ENCODE measurements at regions not wholly inside any gene's neighbourhood (a gene's known extent, or its start where the extent isn't known, plus 50 kb on each side); places are given as distances from the start of the nearest gene placed in this dataset.

GRCh38 chr9:13352451-13352979 is 73.0 kb upstream of the MPDZ start:
- TF ChIP-seq, protein P1, sequence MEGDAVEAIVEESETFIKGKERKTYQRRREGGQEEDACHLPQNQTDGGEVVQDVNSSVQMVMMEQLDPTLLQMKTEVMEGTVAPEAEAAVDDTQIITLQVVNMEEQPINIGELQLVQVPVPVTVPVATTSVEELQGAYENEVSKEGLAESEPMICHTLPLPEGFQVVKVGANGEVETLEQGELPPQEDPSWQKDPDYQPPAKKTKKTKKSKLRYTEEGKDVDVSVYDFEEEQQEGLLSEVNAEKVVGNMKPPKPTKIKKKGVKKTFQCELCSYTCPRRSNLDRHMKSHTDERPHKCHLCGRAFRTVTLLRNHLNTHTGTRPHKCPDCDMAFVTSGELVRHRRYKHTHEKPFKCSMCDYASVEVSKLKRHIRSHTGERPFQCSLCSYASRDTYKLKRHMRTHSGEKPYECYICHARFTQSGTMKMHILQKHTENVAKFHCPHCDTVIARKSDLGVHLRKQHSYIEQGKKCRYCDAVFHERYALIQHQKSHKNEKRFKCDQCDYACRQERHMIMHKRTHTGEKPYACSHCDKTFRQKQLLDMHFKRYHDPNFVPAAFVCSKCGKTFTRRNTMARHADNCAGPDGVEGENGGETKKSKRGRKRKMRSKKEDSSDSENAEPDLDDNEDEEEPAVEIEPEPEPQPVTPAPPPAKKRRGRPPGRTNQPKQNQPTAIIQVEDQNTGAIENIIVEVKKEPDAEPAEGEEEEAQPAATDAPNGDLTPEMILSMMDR (IDR thresholded peaks at IDR 0.05; ENCODE audit: control insufficient read depth, extremely low read depth, insufficient read depth) = no peak
- no peak overlapping the region for H3K4me3 ChIP-seq (ENCODE audit: low read depth, low read length)
- no peak for DNase-seq (ENCODE audit: low read depth)

GRCh38 chr9:13351778-13352386 is 72.4 kb upstream of the MPDZ start:
- H3K4me3 ChIP-seq (ENCODE audit: low read depth, low read length) = no peak overlapping the region
- DNase-seq (ENCODE audit: low read depth) = peak; percentile 66
- TF ChIP-seq, protein P1 (IDR thresholded peaks at IDR 0.05; ENCODE audit: control insufficient read depth, extremely low read depth, insufficient read depth) = peak; percentile 70

DNA sequence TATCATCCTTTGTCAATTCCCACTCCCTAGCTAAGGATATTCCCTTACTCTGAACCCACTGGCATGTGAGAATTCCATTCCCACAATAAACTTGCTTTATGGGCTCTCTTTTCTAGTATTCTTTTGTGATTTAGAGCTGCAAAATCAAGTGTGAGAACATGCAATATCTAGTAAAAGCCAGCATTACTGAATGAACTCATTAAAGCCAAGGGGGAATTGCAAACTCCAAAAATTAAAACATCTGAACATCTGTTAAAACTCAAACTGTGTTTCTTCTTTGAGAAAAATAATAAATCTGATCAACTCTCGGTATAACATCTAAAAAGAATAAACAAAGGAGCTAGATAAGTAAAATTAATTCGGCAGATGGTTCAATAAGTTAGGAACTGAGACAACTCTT is 53.1 kb upstream of the MPDZ start:
- TF ChIP-seq, protein P1 (IDR thresholded peaks at IDR 0.05; ENCODE audit: control insufficient read depth, extremely low read depth, insufficient read depth) = no peak
- no peak overlapping the region for H3K4me3 ChIP-seq (ENCODE audit: low read depth, low read length)
- DNase-seq (ENCODE audit: low read depth) = no peak

DNA sequence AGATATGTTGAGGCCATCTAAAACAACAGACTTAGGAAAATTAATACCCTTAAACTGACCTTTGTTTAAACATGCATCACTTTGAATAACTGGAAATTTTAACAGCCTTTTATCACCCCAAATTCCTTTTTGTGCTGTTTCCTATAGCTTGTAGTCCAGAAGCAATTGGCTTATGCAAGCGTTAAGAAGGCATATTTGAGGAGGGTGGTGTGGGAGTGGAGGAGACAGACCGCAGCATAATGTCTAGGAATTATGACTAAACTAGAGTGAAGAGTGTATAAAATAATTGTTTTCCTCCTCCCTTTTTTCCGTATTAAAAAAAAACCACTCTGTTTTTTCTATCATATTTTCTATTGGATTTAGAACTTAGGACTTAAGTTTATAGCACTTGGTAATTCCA is 51.8 kb upstream of the MPDZ start:
- TF ChIP-seq, protein P1 (IDR thresholded peaks at IDR 0.05; ENCODE audit: control insufficient read depth, extremely low read depth, insufficient read depth) = no peak
- no peak for DNase-seq (ENCODE audit: low read depth)
- H3K4me3 ChIP-seq (ENCODE audit: low read depth, low read length) = no peak overlapping the region

DNA sequence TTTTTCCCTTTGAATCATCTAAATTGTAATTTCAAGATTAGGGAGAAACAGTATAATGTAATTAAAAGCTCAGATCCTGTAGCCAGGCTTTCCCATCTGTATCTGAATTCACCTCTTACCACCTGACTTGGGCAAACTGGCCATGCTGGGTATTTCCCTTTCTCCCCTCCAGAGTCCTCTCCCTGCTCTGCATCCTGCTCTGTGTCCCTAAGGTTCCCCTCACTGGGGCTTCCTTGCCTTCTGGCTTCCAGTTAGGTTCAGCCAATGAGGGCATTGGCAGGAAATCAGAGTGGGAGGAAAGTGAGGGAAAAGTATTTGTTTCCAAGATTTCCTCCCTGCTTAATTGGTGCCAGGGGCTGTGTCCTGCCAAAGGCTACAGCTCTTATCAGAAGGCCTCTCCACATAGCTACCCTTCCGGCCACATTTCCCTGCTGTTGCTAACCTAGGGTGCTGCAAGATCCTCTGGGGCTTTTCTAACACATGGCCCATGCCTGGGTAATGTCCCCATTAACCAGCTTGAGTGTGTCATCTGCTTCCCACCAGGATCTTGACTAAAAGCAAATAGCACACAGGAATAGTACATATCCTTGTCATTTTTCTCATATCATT is 51.0 kb upstream of the MPDZ start:
- no peak overlapping the region for H3K4me3 ChIP-seq (ENCODE audit: low read depth, low read length)
- DNase-seq (ENCODE audit: low read depth) = no peak
- TF ChIP-seq, protein P1 (IDR thresholded peaks at IDR 0.05; ENCODE audit: control insufficient read depth, extremely low read depth, insufficient read depth) = no peak
